Activated CD4-positive, alpha-beta T cell treated with anti-CD3 and anti-CD28 coated beads, Interleukin-2, amount 50 U/mL, for 48 hours (primary cell): ENCODE measurements at regions not wholly inside any gene's neighbourhood (a gene's known extent, or its start where the extent isn't known, plus 50 kb on each side); places are given as distances from the start of the nearest gene placed in this dataset.
"Not testable (repeated sequence)": the region's sequence is repeated elsewhere in the genome, so short reads cannot be mapped to it uniquely, and the experiment has no call there.

Experiments used
- DNase-seq, 2 experiments: peaks; one replicate each; pipeline ENCODE4 v3.0.0-alpha.2; 2020

GRCh38 chr3:8147711-8148110 is 353.9 kb upstream of the LMCD1 start:
- DNase-seq: no peak

- DNase-seq: no peak
These were observed 348.7 kb upstream of the LMCD1 start for GRCh38 chr3:8152821-8153418.

GRCh38 chr3:8153800-8154199 is 347.8 kb upstream of the LMCD1 start:
- DNase-seq: no peak

DNA sequence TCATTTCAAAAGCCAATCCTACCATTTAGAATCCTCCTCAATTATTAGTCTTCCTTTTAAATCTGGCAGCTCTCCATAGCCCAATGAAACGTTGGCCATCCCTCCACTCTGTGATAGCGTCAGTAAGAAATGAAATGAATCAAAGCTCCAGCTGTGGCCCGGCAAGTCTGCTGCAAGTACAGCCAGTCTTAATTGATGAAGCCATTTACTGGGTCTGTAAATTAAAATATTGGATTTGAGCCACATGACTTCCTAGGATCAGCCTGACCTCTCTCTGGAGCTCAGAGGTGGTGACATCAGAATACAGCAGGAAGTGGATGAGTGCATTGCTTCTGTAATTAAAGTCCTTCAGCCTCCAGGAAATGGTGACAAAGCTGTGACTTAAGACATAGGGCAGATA is 347.0 kb upstream of the LMCD1 start:
- no peak for DNase-seq

DNA sequence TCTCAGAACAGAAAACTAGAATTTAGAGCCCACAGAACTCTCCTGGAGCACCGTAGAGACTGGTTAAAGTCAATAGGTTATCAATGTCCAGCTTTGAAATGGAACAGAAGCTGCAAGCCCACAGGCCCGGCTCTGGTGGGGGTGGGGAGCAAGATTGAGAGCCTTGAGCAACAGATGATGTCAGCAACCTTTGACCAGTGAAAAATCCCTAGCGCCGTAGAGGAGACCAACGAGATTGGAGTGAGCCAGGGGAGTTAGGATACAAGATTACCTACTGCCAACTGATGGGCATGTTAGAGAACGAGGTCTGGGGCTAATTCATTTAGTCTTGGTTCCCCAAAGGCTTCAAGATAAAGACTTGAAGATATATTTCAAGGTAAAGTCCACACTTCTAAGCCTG is 345.5 kb upstream of the LMCD1 start:
- DNase-seq: no peak

GRCh38 chr3:8156831-8157230 is 344.8 kb upstream of the LMCD1 start:
- DNase-seq: no peak

- no peak for DNase-seq
These were observed 344.0 kb upstream of the LMCD1 start for GRCh38 chr3:8157640-8158039.

DNA sequence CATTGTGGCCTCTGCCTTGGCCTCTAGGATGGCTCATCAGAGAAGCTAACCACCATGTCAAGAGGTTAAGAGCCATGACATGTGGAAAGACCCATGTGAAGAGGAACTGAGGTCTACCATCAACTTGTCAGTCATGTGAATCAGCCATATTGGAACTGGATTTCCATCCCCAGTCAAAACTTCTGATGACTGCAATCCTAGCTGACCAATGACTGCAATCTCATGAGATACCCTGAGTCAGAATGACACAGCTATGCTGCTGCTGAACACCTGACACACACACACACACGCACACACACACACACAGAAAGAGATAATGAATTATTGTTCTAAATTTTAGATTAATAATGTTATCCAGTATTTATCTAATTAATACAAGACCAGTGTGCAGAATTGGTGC is 337.5 kb upstream of the LMCD1 start:
- DNase-seq: no peak

DNA sequence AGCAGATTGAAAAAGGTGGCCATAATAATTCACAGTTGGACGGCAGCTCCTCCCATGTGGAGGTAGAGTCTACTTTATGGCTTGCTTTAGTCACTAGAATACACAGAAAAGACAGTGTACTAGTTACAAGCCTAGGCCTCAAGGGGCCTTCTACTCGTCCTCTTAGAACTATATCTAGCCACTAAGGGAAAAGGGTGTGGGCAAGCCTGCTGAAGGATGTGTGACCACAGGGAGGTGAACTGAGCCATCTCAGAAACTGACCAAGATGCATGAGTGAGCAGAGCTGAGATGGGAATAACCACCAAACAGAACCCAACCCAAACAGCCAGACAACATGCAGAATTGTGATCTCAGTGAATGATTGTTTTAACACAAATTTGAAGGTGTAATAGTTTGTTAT is 335.6 kb upstream of the LMCD1 start:
- no peak for DNase-seq

DNA sequence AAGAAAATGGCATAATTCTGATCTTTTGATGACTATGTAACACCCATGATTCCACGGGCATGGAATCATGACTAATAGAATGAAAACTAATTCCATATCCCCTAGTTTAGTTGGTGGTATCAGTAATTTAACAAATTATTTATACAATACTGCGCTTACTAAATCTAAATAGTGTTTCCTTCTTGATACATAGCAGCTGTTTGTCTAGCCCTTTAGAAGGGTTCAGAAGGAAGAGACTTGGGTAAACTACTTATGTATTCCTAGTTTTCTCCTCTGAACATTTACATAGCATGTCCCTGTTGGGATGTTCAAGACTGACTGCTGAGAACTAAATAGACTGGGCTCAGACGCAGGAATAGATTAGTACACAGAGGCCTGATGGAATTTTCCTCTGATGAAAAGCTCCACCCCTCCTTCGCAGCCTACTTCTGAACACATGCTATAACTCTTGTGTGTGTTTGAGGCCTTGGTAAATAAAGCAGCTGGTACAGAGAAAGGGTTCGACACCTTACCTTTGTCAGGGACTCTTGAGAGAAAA is 330.6 kb upstream of the LMCD1 start:
- no peak for DNase-seq

DNA sequence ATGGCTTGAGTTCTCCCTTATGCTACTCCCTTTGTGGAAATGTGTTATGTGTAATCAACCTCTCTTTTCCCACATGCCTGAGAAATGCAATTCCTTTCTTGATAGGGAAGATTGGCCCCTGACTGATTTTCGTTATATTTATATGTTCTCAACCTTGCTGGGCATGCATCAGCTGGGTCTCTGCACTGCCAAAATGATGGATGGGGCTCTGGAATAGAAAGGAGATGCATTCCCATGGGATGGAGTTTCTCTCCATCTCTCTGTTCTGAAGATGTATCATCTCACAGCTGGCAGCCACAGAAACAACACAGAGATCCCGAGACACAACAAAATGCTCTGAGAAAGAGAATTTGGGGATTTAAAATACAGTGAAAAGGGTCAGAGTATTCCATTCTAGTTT is 327.7 kb upstream of the LMCD1 start:
- no peak for DNase-seq

DNA sequence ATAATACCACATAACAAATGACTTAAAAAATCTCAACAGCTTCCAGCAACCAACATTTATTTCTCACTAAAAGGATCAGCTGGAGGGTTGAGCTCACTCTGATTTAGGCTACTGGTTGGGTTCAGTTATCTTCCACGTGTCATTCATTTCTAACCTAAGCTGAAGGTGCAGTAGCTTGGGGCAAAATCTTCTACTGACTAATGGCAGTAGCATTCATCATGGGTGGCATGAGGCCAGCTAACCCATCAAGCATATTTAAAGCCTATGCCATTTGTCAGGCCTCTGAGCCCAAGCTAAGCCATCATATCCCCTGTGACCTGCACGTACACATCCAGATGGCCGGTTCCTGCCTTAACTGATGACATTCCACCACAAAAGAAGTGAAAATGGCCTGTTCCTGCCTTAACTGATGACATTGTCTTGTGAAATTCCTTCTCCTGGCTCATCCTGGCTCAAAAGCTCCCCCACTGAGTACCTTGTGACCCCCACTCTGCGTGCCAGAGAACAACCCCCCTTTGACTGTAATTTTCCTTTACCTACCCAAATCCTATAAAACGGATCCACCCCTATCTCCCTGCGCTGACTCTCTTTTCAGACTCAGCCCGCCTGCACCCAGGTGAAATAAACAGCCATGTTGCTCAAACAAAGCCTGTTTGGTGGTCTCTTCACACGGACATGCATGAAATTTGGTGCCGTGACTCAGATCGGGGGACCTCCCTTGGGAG is 324.7 kb upstream of the LMCD1 start:
- not testable (repeated sequence) for DNase-seq

DNA sequence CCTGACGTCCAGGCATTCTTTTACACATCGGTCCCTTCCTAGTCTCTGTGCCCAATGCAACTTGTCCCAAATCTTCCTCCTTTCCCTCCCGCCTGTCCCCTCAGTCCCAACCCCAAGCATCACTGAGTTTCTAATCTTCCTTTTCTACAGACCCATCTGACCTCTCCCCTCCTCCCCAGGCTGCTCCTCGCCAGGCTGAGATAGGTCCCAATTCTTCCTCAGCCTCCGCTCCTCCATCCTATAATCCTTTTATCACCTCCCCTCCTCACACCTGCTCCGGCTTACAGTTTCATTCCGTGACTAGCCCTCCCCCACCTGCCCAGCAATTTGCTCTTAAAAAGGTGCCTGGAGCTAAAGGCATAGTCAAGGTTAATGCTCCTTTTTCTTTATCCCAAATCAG is 323.1 kb upstream of the LMCD1 start:
- not testable (repeated sequence) for DNase-seq

DNA sequence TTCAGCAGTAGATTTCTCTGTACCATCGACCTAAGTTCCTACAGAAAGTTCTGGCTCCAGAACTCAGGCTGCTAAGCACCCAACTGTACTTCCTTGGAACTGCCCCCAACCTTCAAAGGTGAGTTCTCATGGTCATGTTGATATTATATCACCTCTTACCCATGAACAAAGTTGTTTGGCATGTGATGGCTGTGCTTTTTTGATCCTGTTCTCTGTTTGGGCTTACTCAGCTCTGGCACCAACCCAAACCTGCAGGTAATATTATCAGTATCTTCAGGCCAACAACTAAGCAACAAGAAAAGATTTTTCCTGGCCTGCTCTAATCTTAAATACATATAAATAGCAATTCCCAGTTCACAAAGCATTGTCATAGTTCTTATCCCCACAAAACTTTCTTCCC is 318.7 kb upstream of the LMCD1 start:
- DNase-seq: no peak

DNA sequence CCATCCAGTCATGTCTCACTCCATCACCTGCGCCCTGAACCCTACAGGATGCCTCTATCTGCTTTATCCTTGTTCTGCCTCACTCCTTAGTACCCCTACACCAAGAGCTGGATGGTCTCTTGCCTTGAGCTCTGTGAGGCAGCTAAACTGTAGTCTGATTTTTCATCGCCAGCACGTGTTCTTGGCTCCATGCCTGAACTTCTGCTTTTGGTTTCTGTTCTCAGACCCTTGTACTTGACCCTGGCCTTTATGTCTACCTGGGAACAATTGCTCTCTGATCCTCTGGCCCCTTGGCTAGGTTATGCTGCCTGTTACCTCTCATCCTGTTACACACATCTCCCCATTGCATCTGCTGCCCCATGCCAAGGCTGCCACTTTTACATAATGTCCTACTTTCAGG is 318.0 kb upstream of the LMCD1 start:
- DNase-seq: no peak

DNA sequence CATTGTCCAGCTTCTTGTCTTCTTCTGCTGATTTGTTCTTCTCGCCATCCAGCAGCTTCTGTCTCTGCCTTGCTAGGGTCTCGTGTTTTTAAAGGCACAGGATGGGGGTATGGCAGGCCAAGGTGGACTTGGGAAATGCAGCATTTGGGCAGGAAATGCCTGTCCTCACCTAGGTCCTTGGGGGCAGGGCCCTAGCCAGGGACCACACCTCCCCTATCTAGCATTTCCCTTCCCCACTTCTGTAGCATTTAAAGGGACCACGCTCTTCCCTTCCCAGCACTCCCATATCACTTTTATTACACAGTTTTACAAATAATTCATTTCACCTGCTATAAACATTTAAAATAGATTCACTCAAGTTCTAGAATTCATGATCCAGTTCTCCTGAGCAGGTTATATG is 315.4 kb upstream of the LMCD1 start:
- no peak for DNase-seq

- no peak for DNase-seq
These were observed 313.6 kb upstream of the LMCD1 start for GRCh38 chr3:8187996-8188395.

GRCh38 chr3:8189051-8189450 is 312.6 kb upstream of the LMCD1 start:
- no peak for DNase-seq

DNA sequence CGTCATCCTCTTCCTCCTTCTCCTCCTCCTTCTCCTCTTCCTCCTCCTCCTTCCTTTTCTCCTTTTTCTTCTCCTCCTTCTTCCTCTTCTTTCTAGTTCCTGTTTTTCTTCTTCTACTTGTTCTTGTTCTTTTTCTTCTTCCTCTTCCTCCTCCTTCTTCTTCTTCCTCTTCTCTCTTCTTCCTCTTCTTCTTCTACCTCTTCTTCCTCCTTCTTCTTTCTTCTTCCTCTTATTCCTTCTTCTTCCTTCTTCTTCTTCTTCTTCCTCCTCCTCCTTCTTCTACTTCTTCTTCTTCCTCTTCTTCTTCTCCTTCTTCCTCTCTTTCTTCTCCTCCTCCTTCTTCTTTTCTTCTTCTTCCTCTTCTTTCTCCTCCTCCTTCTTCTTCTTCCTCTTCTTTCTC is 310.2 kb upstream of the LMCD1 start:
- no peak for DNase-seq

DNA sequence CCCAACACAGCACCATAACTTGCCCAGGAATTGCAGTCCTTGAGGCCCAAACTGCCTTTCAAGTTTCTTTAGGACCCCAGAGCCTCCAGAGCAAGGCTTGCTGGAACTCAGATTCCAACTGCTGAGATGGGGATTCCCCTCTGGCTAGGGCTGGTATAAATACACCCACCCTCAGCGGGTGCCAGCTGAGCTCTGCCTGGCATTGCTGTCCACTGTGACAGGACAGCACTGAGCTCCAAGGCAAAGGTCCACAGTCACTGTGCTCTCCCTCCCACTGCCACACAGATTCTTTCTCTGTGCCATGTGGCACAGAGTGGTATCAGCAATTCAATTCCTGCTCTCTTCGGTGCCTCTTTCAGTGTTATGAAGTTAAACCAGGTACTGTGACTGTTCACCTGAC is 304.2 kb upstream of the LMCD1 start:
- DNase-seq: no peak

DNA sequence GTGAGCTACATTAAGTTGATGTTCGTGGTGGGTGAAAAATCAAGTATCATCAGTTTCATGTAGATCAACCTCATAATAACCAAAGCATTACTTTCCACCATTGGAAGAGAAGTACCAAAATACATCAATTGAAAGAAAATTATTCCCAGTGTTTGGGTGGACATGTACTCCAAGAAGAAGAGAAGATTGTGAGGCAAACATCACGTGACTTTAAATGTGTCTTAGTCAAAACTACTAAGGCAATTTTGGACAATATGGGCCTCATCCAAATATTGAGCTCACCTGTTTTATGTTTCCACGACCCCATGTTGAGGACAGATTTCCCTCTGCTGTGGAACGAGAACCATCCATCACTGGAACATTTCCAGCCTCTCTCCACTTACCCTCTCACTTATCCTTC is 303.0 kb upstream of the LMCD1 start:
- DNase-seq: no peak

DNA sequence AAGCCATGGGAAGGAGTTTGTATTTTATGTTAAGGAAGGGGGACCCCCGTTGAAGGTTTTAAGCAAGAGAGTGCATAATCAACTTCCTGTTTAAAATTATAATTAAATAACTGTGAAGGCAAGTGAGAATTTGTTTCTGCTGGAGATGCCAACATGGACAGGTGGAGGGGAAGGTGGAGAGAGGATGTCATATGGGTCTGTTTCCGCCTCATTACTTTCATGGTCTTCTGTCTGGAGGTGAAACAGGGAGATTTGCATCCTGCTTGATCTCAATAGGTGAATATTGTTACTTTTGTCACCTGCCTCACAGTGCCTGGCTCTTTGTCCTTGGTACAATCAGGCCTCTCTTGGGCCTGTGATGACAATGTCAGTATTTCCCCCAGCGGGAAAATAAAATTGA is 300.6 kb upstream of the LMCD1 start:
- no peak for DNase-seq

- no peak for DNase-seq
These were observed 299.7 kb upstream of the LMCD1 start for GRCh38 chr3:8201886-8202285.

- DNase-seq: no peak
These were observed 297.3 kb upstream of the LMCD1 start for GRCh38 chr3:8204331-8204730.
